HG03095 (cell line): ENCODE measurements at regions not wholly inside any gene's neighbourhood (a gene's known extent, or its start where the extent isn't known, plus 50 kb on each side); places are given as distances from the start of the nearest gene placed in this dataset.

Source experiments
- ATAC-seq: cut with Tn5 transposase; IDR thresholded peaks from one replicate; pipeline ENCODE4 v1.9.1; 2021; ENCODE audit warnings: moderate library complexity; ENCODE audit not compliant: unreplicated experiment

DNA sequence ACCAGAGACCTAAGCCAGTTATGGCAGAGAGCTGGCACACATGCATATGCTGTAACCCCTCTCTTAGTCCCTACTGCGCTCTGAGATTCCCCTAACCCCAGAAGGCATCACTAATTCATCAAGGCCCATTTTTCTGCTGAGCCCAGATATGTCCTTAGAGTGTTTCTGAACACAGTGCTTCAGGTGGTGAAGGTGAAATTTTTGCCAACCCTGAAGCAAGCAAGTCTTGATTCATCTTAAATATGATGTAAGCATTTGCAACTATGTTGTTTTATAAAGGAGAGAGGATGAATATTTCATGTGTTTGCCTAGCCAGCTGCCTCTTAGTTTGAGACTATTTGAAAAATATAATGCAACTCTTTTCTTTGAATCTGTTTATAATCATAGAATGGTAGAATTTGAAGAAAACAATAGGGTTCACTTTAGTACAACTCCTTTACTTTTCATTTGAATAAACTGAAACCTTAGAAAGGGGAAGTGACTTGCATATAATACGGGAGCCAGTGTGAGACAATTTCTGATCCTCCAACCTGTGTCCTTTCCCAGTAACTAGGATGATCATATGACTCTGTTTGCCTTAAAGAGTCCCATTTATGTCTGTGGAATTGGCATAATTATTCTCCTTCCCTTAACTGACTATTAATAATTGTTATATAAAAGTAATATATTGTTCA lies 194.3 kb upstream of the MTNR1B start:
- no peak for ATAC-seq

DNA sequence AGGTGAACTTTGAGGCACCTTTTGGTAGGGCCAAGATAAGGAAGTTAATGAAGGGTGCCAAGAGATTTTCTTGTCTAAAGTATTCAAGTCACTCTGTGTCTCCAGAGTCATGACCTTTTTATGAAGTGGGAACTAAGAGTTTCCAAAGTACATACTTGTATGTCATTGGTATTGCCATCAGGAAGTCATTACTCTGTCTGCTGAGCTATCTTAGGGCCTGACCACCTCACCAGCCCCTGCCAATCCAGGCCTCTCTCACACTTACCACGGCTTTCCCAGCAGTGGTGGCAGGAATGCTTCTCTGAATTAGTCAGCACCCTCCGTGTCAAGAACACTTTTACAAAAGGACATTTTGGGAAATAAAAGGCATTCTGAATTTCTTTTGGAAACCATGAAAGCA lies 192.8 kb upstream of the MTNR1B start:
- no peak for ATAC-seq

DNA sequence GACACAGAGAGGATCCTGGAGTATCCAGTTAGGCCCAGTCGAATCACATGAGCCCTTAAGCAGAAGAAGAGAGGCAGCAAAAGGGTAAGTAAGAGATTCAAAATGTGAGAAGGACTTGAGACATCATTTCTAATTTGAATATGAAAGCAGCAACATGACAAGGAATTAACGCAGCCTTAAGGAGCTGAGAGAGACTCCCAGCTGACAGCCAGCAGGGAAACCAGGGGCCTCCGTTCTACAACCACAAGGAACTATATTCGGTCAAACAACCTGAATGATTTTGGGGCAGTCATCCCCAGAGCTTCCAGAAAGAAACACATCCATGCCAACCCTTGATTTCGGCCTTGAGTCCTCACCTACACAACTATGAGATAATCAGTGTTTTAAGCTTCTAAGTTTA lies 189.7 kb upstream of the MTNR1B start:
- no peak for ATAC-seq

DNA sequence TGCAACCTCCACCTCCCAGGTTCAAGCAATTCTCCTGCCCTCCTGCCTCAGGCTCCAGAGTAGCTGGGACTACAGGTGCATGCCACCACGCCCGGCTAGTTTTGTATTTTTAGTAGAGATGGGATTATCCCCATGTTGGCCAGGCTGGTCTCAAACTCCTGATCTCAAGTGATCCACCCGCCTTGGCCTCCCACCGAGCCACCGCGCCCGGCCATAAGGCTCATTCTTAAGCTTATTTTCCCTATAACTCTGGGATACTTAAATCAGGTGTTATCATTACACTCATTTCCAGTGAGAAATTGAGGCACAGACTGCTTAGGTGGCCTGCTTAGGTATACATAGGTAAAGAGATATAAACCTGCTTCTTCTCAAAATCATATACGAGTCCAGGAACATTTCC lies 188.3 kb upstream of the MTNR1B start:
- no peak for ATAC-seq

DNA sequence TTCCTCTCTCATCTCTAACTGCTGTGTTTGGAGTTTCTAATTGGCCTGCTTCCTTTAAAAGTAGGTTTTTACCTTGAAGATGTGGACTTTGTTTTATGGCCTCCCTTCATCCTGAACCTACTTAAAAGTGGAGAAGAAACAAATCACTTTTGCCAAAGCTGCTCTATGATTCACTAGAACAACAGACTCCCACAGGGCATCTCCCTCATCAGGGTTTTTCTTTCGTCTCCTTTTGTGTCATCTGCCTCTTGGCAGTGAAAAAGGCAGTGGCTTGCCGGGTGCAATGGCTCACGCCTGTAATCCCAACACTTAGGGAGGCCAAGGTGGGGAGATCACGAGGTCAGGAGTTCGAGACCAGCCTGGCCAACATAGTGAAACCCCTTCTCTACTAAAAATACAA lies 186.6 kb upstream of the MTNR1B start:
- no peak for ATAC-seq

DNA sequence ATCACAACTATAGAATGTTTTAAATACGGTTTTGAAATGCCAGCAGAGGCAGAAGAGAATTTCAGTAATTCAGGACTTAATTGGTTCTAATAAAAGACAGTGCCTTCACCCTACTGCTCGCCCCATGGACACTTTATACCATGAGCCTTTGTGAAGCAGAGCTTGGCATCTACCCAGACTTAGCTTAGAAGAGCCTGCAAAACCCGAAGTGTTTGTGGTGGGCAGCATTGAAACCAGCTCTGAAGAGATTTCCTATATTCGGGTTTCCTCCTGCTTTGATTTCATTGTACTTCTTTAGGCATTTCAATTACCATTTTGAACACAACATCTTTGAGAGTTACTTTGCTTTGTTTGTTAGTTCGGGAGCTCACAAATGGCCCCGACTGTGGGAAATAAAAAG lies 185.1 kb upstream of the MTNR1B start:
- no peak for ATAC-seq

DNA sequence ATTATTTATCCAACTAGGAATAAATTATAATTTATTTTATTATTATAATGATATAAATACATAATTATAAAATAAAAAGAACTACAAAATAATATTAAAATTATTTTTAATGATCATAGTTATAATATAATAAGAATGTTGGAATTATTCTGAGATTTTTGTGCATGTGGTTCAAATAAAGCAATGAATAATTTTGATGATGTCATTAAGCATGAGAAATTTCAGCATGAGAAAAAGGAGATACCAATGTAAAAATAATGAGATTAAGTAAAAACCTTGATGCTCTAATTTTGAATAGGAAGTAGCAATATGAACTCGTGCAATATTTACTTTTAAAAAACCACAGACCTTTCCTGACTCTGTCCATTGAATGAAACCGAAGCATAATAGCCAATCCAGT lies 181.8 kb upstream of the MTNR1B start:
- ATAC-seq: no peak

DNA sequence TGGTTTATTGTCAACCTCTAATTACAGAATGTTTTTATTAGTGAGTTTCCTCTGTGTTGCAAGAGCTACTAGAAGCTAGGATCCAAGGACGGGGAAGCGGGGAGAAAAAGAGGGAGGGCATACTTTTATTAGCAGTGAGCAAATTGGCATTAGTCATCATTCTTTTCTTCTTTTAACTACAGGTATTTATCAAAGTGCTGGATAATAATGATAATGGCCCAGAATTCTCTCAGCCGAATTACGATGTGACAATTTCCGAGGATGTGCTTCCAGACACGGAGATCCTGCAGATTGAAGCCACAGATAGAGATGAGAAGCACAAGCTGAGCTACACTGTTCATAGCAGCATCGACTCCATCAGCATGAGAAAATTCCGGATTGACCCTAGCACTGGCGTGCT lies 179.7 kb upstream of the MTNR1B start:
- no peak for ATAC-seq

DNA sequence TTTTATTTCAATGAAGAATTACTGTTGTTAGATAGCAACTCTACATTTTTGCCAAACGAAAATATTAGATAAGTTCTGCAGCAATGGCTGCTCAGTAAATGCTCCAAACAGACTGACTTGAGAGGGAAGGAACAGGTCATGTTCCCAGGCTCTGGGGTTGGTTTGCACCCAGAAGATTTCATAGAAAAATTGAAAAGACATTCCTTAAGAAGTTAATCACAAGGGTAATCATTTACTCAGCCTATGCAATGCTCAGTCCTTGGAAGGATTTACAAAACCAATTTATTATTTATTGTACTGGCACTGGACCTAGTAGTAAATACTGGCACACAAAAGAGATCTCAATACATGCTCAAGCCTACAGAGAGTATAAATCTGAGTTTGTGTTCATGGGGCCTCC lies 179.1 kb upstream of the MTNR1B start:
- no peak for ATAC-seq

DNA sequence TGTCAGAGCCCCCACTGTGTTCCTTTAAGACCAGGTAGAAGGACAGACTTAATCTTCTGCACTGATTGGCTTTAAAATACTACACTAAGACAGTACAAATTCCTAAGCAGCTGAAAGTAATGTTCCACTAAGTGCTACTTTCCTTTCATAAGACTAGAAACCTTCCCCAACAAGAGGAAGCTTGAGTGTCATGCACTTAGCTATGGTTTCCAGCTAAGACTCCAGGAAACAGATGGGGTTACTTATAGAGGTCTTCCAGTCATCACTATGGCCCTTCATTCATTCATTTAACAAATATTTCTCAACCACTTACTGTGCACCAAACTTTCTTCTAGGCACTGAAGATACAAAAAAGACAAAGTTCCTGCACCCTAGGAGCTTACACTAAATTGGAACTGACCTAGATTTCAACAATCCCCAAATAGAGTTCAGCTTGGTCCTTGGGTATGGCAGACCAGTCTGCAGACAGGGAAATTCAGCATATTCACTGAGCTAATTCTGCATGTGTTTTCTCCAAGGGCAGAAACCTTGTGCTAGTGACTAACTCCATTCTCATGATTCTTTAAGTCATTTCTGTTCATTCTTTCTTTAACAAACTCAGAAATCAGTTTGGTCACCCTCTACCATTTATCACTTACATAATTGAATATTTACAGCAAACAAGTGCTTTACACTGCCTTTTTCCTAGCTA lies 178.4 kb upstream of the MTNR1B start:
- ATAC-seq: no peak

DNA sequence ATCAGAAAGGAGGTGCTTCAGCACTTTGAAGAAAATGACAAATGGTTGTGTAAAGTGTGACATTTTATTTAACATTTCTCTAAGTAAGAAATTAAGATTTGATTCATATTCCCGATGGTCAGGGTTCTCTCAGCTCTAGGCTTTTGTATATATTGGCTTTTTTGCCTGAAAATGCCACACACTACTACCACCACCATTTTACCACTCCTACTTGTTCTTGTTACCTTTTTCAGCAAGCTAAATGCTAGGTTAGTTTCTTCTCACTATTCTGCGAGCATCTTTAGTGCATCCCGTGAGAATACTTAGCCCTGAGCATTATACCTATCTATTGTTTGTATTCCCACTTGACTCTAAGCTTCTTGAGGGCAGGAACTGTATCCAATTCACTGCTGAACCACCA lies 177.6 kb upstream of the MTNR1B start:
- no peak for ATAC-seq

DNA sequence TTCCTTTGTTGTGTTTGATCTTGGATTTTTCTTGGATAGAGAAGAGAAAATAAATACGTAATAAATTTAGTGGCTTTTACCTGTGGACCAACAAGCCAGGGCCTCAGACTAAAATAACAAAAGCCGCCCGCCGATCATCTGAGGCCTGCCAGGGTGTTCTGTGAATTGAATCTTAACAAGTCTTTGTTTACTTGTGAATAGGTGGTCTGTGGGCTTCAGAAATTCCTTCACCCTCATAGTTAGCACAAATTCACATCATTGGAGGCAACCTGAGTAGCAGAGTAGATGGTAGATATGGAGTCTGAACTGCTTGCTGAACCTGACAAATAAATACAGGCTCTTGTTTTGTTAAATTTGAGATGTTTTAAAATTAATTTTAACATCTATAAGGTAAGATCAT lies 176.3 kb upstream of the MTNR1B start:
- ATAC-seq: no peak

DNA sequence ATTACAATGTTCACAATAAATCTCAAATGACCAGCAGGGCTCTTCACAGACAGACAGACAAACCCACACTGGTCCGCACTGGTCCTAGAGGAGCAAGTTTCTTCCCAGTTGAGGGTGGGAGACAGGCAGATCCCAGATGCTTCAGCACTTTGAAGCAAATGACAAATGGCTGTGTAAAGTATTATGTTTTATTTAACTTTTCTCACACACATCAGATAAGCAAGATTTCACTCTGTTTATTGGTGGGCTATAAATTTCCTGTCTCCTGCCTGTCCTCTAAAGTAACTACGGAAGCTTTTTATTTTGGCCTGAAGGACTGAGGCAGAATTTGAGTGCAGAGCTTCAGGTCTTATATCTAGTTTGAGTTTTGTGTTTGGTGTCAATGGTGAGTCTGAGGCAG lies 174.7 kb upstream of the MTNR1B start:
- ATAC-seq: no peak

DNA sequence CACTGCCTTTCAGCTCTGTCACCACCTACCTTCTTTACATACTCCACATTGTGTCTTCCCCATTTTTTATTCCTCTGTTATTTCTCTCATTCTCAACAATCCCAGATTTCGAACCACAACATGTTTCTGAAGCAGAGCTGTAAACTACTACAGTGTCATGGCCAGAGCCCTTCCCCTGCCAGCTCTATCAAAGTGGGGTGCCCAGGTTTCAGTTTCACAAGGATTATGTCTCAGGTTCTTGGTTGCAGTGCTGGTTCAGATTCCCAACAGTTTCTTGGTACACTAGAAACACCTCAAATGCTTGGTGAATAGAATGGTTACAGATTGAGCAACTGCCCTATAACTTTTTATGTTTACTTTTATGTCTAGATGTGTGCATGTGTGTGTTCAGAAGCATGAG lies 172.7 kb upstream of the MTNR1B start:
- no peak for ATAC-seq

DNA sequence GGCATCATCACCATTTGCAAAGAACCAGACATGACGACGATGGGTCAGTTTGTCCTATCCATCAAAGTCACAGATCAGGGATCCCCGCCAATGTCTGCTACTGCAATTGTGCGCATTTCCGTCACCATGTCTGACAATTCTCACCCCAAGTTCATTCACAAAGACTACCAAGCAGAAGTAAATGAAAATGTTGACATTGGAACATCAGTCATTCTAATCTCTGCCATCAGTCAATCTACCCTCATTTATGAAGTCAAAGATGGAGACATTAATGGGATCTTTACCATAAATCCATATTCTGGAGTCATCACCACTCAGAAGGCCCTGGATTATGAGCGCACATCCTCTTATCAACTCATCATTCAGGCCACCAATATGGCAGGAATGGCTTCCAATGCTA lies 171.6 kb upstream of the MTNR1B start:
- ATAC-seq: no peak

DNA sequence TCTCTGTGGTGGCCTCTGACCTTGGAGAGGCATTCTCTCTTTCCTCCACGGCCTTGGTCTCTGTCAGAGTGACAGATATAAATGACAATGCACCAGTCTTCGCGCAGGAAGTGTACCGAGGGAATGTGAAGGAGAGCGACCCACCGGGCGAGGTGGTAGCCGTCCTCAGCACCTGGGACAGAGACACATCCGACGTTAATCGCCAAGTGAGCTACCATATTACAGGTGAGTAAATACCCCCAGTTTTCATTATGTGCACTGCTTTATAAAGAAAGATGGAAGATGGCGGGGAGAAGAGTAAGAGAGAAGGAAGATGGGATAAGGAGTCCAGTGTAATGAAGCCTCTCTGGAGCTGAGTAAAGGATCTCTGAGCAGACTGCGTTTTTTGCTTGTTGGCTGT lies 167.8 kb upstream of the MTNR1B start:
- ATAC-seq: no peak

DNA sequence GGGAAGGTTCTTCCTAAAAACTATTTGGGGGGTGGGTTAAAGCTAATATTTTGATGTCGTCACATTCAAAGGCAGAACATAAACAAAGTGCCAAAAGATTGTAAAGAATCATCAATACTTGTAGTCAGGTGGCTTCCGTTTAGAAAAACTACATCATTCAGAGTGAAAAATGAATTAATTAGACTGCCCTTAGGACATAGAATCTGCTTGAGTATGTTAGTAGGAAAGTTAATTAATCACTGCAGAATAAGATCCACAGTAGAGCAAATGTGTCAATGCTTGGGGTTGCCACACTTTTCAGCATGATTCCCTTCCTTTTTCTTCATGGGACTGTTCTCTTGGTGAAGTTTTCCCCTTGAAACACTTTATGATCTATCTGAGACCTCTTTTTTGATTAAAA lies 166.8 kb upstream of the MTNR1B start:
- no peak for ATAC-seq

DNA sequence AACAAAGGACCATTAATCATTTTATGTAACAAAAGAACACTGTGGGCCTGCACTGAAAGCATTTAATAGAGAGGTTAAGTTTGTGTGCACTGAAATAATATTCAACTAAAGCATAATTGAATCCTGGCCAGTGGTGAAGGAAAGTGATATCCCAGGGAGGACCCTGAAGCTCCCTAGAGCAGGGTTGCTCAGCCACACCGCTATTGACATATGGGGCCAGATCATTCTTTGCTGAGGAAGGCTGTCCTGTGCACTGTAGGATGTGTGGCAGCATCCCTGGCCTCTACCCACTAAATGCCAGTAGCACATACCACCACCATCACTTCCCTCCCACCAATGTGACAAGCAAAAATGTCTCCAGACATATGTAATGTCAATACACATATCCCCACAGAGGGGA lies 166.1 kb upstream of the MTNR1B start:
- ATAC-seq: no peak

DNA sequence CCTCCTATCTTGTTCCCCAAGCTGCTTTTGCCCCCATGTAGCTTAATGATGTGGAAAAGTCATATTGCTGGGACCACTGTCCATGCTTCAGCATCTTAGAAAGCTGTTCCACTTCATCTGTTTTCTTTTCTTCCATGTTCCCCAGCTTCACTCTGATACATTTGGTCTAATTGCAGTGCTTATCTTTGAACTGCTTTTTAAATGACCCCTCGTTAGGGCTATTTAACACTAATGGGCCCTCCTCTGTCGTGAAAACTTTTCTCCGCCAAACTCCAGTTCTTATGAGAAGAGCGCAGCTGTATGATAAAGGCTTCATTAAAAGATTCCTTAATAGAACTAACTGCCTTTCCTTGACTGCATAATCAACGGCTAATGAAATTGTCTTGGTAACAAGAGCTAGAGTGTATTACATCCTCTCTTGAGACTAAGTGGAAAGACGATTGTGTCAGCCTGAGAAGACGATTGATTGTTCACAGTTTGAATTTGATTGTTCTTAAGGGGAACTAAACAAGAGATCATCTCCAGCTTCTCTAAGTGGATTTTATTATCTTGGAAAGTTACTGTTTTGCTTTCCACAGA lies 165.0 kb upstream of the MTNR1B start:
- no peak for ATAC-seq

DNA sequence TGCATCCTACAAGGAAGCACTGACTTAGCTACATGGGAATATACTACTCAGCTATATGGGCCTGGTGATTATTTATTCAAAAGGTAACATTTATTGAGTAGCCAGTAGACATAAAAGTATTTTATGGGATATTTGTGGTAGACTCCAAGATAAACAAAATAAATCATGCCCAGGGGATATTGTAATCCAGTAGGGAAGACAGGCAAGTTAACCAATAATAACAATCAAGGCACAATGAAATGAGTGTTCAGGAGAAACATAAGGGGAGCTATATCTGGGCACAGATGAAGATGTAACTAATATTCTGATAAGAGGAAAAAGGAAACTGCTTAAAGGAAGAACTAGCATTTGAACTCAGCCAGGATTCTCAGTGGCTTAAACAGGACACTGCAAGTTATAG lies 161.4 kb upstream of the MTNR1B start:
- no peak for ATAC-seq

DNA sequence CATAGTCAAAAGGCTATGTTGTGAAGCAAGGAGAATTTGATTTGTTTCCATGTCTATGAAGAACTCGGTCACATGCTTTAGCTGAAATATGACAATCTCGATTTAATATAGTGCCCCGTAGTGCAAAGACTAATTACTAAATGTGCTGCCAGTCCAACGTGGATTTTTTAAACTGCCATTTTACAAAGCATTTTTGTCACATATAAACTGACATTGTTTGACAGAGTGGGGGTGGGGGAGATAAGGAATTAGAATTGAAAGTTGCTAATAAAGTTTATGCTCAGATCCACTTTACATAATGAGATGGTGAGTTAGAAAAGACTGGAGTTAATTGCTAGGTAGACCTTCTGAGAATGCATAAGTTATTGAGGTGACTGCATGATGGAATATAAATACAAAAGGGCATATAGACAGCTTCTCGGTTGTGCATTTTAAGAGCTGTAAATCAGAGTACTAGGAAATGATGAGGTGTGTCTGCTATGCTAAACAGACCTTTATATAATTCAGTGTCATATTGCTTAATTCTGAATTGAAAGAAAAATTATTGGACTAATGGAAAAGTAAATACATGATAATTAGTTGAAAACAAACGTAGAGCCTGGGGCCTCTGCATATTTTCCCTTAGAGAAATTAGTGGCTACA lies 158.9 kb upstream of the MTNR1B start:
- ATAC-seq: no peak

DNA sequence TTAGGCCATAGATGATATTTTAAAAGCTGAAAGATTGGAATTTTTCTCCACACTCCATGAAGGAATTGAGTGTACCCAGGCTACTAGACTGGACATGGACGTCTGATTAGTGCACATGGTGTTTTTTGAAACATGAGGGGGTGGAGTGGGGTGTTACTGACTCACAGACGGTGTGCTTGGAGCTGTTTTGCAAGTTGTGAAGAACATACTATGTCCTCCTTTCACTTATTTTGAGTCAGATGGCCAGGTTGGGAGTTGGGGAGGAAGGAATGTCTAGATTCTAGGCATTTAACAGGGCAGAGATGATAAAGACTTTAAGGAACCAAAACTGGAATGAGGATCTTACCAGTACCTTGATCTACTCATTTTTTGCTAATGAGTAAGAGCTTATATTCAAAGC lies 158.1 kb upstream of the MTNR1B start:
- no peak for ATAC-seq
